Endothelial cell of umbilical vein (primary cell): ENCODE measurements at regions not wholly inside any gene's neighbourhood (a gene's known extent, or its start where the extent isn't known, plus 50 kb on each side); places are given as distances from the start of the nearest gene placed in this dataset.

ENCODE experiments used
- BruUV-seq: library from RNA; stranded (reverse); fragments of 400-500 nt; replicated peaks from 2 replicates; lab custom pipeline; 2021; lab: Mats Ljungman, UMichigan
- CTCF ChIA-PET: fragments of 300-600, 350-600 bp; sonication (Branson Sonifier 250); formaldehyde crosslinking; loops from one replicate; lab custom pipeline; 2021; ENCODE audit warnings: antibody characterized with exemption, inconsistent platforms; lab: Charles Lee
- POLR2A ChIA-PET: fragments of 300-600, 350-600 bp; sonication (Branson Sonifier 250); formaldehyde crosslinking; loops from one replicate; lab custom pipeline; 2021; ENCODE audit warnings: antibody characterized with exemption, inconsistent platforms; lab: Charles Lee
- DNase-seq: peaks from one replicate; pipeline ENCODE4 v3.0.0-alpha.2; 2011; ENCODE audit warnings: low read depth, low spot score
- FAIRE-seq: peaks from 2 replicates; lab custom pipeline; 2011; peaks lifted over from hg19 to GRCh38; lab: Jason Lieb, UNC
- H2AFZ ChIP-seq: 2 replicates; pipeline ENCODE4 v1.6.0; 2012; ENCODE audit warnings: low read depth, low read length, control low read depth, inconsistent platforms
- H3K27ac ChIP-seq: 2 replicates; pipeline ENCODE4 v1.5.1; 2011; ENCODE audit warnings: low read depth, mild to moderate bottlenecking, control low read depth, low read length, moderate library complexity; ENCODE audit not compliant: insufficient read depth
- H3K27me3 ChIP-seq, 2 experiments: 2 replicates each; pipeline versions ENCODE4 v1.6.0 to v1.6.1; 2011; ENCODE audit warnings: low read length in 2 of 2, mixed read lengths in 1 of 2; ENCODE audit not compliant: control insufficient read depth in 2 of 2, insufficient read depth in 2 of 2
- H3K36me3 ChIP-seq, 2 experiments: 2 replicates in 1 of 2; 3 replicates in 1 of 2; pipeline ENCODE4 v1.5.1; 2011; ENCODE audit warnings: low read length in 2 of 2, mild to moderate bottlenecking in 1 of 2, moderate library complexity in 1 of 2; ENCODE audit not compliant: control insufficient read depth in 2 of 2, insufficient read depth in 2 of 2; ENCODE audit errors: extremely low read depth in 1 of 2
- H3K4me1 ChIP-seq: 3 replicates; pipeline ENCODE4 v1.5.1; 2011; ENCODE audit warnings: mild to moderate bottlenecking, low read length; ENCODE audit not compliant: control insufficient read depth, insufficient read depth; ENCODE audit errors: extremely low read depth
- H3K4me2 ChIP-seq: 2 replicates; pipeline ENCODE4 v1.6.1; 2011; ENCODE audit warnings: low read length, control low read depth, mixed read lengths; ENCODE audit not compliant: insufficient read depth
- H3K4me3 ChIP-seq, 3 experiments: fragments of 200-600 bp in 1 of 3; sonication (generic), shearing (Covaris generic) in 1 of 3; replicated peaks in 1 of 3; 2 replicates each; pipeline ENCODE4 v1.5.1; 2011 to 2016; ENCODE audit warnings: control low read depth in 3 of 3, low read length in 3 of 3, mild to moderate bottlenecking in 2 of 3, inconsistent platforms in 1 of 3, low read depth in 1 of 3, moderate library complexity in 1 of 3; ENCODE audit not compliant: insufficient read depth in 1 of 3
- H3K79me2 ChIP-seq: 2 replicates; pipeline ENCODE4 v1.6.0; 2012; ENCODE audit warnings: low read length, inconsistent platforms; ENCODE audit not compliant: control insufficient read depth, insufficient read depth
- H3K9ac ChIP-seq: replicated peaks from 2 replicates; pipeline ENCODE3; 2011; ENCODE audit warnings: low read length, control low read depth; ENCODE audit not compliant: insufficient read depth; ENCODE audit errors: extremely low read depth
- H3K9me1 ChIP-seq: replicated peaks from 3 replicates; pipeline ENCODE4 v1.6.0; 2011; ENCODE audit warnings: mild to moderate bottlenecking, low read length; ENCODE audit not compliant: control insufficient read depth, insufficient read depth; ENCODE audit errors: extremely low read depth
- H3K9me3 ChIP-seq: replicated peaks from 2 replicates; pipeline ENCODE4 v1.5.1; 2012; ENCODE audit warnings: low read length, inconsistent platforms; ENCODE audit not compliant: control insufficient read depth, insufficient read depth
- H4K20me1 ChIP-seq: replicated peaks from 2 replicates; pipeline ENCODE3; 2011; ENCODE audit warnings: mild to moderate bottlenecking, low read length; ENCODE audit not compliant: control insufficient read depth, insufficient read depth; ENCODE audit errors: extremely low read depth
- CTCF ChIP-seq, 2 donors: IDR thresholded peaks; 1 replicate in 1 of 2; 2 replicates in 1 of 2; pipeline ENCODE4 v1.5.1; 2011; ENCODE audit warnings: low read length in 2 of 2, mild to moderate bottlenecking in 2 of 2, moderate library complexity in 2 of 2, control low read depth in 1 of 2, inconsistent platforms in 1 of 2, low read depth in 1 of 2; ENCODE audit not compliant: insufficient read depth in 1 of 2; ENCODE audit errors: extremely low read depth in 1 of 2
- EZH2 ChIP-seq: IDR thresholded peaks from 2 replicates; pipeline ENCODE4 v1.6.1; 2012; ENCODE audit warnings: borderline replicate concordance, low read depth, mild to moderate bottlenecking, moderate library complexity, low read length, inconsistent platforms; ENCODE audit not compliant: severe bottlenecking
- FOS ChIP-seq: IDR thresholded peaks from 2 replicates; pipeline ENCODE4 v1.6.1; 2011; ENCODE audit warnings: mild to moderate bottlenecking, low read length, moderate library complexity, borderline replicate concordance; ENCODE audit not compliant: insufficient read depth
- GATA2 ChIP-seq: IDR thresholded peaks from 2 replicates; pipeline ENCODE4 v1.7.0; 2011; ENCODE audit warnings: low read depth, mild to moderate bottlenecking, moderate library complexity, mixed read lengths, low read length; ENCODE audit not compliant: insufficient read length, insufficient read depth
- JUN ChIP-seq: IDR thresholded peaks from 2 replicates; pipeline ENCODE4 v1.6.1; 2011; ENCODE audit warnings: borderline replicate concordance, low read depth; ENCODE audit not compliant: insufficient read length, insufficient read depth
- MYC ChIP-seq: IDR thresholded peaks from one replicate; pipeline ENCODE4 v1.6.1; 2011; ENCODE audit warnings: mild to moderate bottlenecking, low read depth, low read length
- POLR2A ChIP-seq: IDR thresholded peaks from 2 replicates; pipeline ENCODE4 v1.6.1; 2012; ENCODE audit warnings: low read depth, mild to moderate bottlenecking, control low read depth, low read length
- POLR2AphosphoS5 ChIP-seq: IDR thresholded peaks from 2 replicates; pipeline ENCODE4 v1.6.1; 2012; ENCODE audit warnings: low read depth, mild to moderate bottlenecking, control low read depth, low read length, moderate library complexity; ENCODE audit not compliant: insufficient read depth
- dilution Hi-C: fragments of 300-500 bp; cut with MboI; formaldehyde crosslinking; loops from one replicate; pipeline ENCODE4 v1.15.0; 2019; ENCODE audit warnings: low sequenced_read_pairs; ENCODE audit not compliant: extremely low pct_ligation_motif_present
- intact Hi-C: fragments of 100-400 bp; cut with micrococcal nuclease; formaldehyde crosslinking; loops from one replicate; pipeline ENCODE4 v1.10.0; 2022
- TF ChIP-seq, protein P1 (sequence below): IDR thresholded peaks from 2 replicates; pipeline ENCODE4 v1.6.1; 2011; ENCODE audit not compliant: insufficient read depth, insufficient read length

DNA sequence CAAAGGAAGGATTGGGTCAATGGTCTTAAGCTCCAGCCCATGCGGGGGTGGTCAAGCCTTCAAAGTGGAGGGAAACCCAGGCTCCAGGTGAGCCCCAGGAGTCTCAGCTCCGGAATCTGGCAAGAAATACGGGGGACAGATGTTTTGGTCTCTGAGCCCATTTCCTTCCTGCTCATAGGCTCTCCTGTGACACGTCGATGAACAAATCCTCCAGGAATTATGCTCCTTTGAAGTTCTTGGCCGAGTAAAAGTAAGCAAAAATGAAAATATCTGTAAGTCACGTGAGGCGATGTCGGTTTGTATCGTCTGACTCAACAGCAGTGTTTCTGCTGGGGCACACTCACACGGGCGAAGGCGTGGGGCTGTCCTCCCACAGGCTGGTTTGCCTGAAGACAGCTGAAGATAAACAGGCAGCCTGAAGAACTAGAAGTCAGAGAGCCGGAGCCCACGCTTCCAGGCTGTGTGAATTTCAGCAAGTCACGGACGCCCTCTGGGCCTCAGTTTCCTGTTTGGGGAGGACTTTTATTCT lies 52.6 kb upstream of the SMNDC1 start:
- no peak for DNase-seq
- no peak for FAIRE-seq
- H3K27ac ChIP-seq = no peak overlapping the region
- H4K20me1 ChIP-seq = no peaks in the 10 kb centered on the region
- no peak overlapping the region for H3K9ac ChIP-seq
- no peak overlapping the region for H3K4me3 ChIP-seq
- no peak overlapping the region for H3K4me2 ChIP-seq
- no peaks in the 10 kb centered on the region for H3K9me1 ChIP-seq
- dilution Hi-C loops = loop anchor here (10.0 kb wide), 1 partner anchor 207 kb away; the partner anchor contains the start of gene SMC3
- no peaks in the 10 kb centered on the region for H3K36me3 ChIP-seq
- ChIA-PET POLR2A (no interaction called here), CTCF (interaction anchor here (1.0 to 6.5 kb wide), 3 partner anchors 13 to 243 kb away, joined by 3 to 268 read pairs (median 3); partner anchors contain the start of gene DUSP5)
- no peaks in the 10 kb centered on the region for H3K27me3 ChIP-seq
- H2AFZ ChIP-seq = no peak overlapping the region
- intact Hi-C loops = no loop called here
- TF ChIP-seq JUN (no peak), POLR2AphosphoS5 (no peak), FOS (no peak), EZH2 (no peak)
- TF ChIP-seq, protein P1, sequence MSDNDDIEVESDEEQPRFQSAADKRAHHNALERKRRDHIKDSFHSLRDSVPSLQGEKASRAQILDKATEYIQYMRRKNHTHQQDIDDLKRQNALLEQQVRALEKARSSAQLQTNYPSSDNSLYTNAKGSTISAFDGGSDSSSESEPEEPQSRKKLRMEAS = peak; percentile 48
- peaks cover 24% of the 10 kb centered on the region for H3K4me1 ChIP-seq
- H3K79me2 ChIP-seq = no peaks in the 10 kb centered on the region
- H3K9me3 ChIP-seq = no peaks in the 10 kb centered on the region
- BruUV-seq = no TSS peak

DNA sequence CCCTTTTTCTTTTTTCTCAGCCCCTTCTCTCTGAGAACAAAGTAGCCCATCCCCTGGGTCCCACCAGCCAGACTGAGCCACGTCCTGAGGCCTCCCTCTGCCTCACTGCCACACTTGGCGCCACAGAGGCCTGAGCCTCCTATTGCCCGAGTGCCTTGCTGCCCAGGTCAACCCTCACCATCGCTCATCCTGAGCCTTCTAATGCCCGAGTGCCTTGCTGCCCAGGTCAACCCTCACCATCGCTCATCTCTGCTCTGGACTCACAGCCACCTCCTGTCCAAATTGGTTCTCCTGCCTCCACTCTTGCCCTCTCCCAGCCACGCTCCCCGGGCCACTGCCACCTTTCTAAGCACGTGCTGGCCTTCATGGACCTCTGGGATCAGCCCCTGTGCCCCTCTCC lies 53.2 kb upstream of the SMNDC1 start:
- no peak overlapping the region for H3K4me3 ChIP-seq
- no peak for TF ChIP-seq JUN
- TF ChIP-seq, protein P1 = no peak
- no peak for TF ChIP-seq CTCF (IDR thresholded peaks at IDR 0.05; ENCODE audit: extremely low read depth in 1 of 2, insufficient read depth in 1 of 2, low read depth in 1 of 2, low read length in 2 of 2)
- no peak for TF ChIP-seq MYC
- TF ChIP-seq FOS = no peak
- no peak for TF ChIP-seq GATA2
- no peak for TF ChIP-seq POLR2A
- TF ChIP-seq POLR2AphosphoS5 = no peak
- TF ChIP-seq EZH2 = no peak
- no peaks in the 10 kb centered on the region for H3K79me2 ChIP-seq
- H3K4me2 ChIP-seq = no peak overlapping the region
- dilution Hi-C loops (loop anchor here (10.0 kb wide), 1 partner anchor 207 kb away; the partner anchor contains the start of gene SMC3), intact Hi-C loops (no loop called here)
- H4K20me1 ChIP-seq = no peaks in the 10 kb centered on the region
- peaks cover 22% of the 10 kb centered on the region for H3K4me1 ChIP-seq
- no TSS peak for BruUV-seq
- CTCF ChIA-PET = interaction anchor here (6.5 kb wide), 1 partner anchor 141 kb away, joined by 268 read pairs; the partner anchor contains the start of gene DUSP5
- H2AFZ ChIP-seq = no peak overlapping the region
- POLR2A ChIA-PET = no interaction called here
- no peaks in the 10 kb centered on the region for H3K27me3 ChIP-seq
- H3K9me1 ChIP-seq = no peaks in the 10 kb centered on the region
- no peaks in the 10 kb centered on the region for H3K9me3 ChIP-seq
- H3K36me3 ChIP-seq = no peaks in the 10 kb centered on the region
- no peak overlapping the region for H3K27ac ChIP-seq
- no peak for DNase-seq
- no peak overlapping the region for H3K9ac ChIP-seq
- no peak for FAIRE-seq
